Stomach (tissue), 4 donors: ENCODE measurements at regions not wholly inside any gene's neighbourhood (a gene's known extent, or its start where the extent isn't known, plus 50 kb on each side); places are given as distances from the start of the nearest gene placed in this dataset.

Experiments used
- CTCF ChIP-seq, 7 experiments: fragments of 450-650 bp in 4 of 7; fragments of 200-600 bp in 3 of 7; sonication (generic) in 3 of 7; IDR thresholded peaks; one replicate each; pipeline ENCODE4 v1.5.1; 2016 to 2019; ENCODE audit warnings: antibody characterized with exemption in 7 of 7, control low read depth in 2 of 7, mild to moderate bottlenecking in 1 of 7
- EP300 ChIP-seq: sonication (generic); formaldehyde crosslinking; IDR thresholded peaks from one replicate; pipeline ENCODE4 v1.6.1; 2017; ENCODE audit warnings: antibody characterized with exemption
- POLR2A ChIP-seq, 4 donors: fragments of 450-650 bp; IDR thresholded peaks; one replicate each; pipeline ENCODE4 v1.6.1; 2016; ENCODE audit warnings: antibody characterized with exemption in 4 of 4, control low read depth in 2 of 4, mild to moderate bottlenecking in 1 of 4, moderate library complexity in 1 of 4
- POLR2AphosphoS5 ChIP-seq, 3 donors: sonication (generic); formaldehyde crosslinking; IDR thresholded peaks; one replicate each; pipeline ENCODE4 v1.6.1; 2016; ENCODE audit warnings: antibody characterized with exemption in 3 of 3

- no peak for TF ChIP-seq POLR2A (IDR thresholded peaks at IDR 0.05)
- no peak for TF ChIP-seq CTCF (IDR thresholded peaks at IDR 0.05)
- TF ChIP-seq EP300, result no peak
- no peak for TF ChIP-seq POLR2AphosphoS5 (IDR thresholded peaks at IDR 0.05)
Observed at GRCh38 chr9:72415948-72416347, 50.9 kb upstream of the ZFAND5 start.
